ENCODE measurements at regions not wholly inside any gene's neighbourhood (a gene's known extent, or its start where the extent isn't known, plus 50 kb on each side); places are given as distances from the start of the nearest gene placed in this dataset.

DNA sequence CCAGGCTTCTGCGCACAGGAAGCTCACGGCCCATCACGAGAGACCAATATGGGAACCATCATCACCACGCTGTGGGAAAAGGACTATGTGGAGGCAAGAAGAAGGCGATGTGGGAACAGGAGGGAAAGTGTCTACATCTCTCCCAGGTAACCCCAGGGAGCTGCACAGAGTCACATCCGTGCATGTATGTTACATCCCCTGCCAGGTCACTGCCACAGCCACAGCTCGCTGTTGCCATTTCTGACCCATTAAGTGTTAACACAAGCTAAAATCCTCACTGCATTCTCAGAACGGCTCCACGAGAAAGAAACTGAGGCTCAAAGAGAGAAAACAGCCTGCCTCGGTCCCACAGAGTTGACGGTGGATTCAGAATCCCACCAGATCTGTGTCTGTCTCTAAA, 319.1 kb downstream of the FOXL1 start:
- H3K4me1 Mint-ChIP-seq (ENCODE audit: low read depth) = peaks cover 6% of the 10 kb centered on the region
- no peak overlapping the region for H3K27ac Mint-ChIP-seq
- H3K9me3 Mint-ChIP-seq = no peaks in the 10 kb centered on the region
- intact Hi-C loops (cut with micrococcal nuclease) = no loop called here
- H3K4me3 Mint-ChIP-seq (ENCODE audit: low read depth) = no peak overlapping the region
- no peaks in the 10 kb centered on the region for H3K27me3 Mint-ChIP-seq (ENCODE audit: low read depth)
- DNase-seq (ENCODE audit: low spot score) = no peak
- H3K36me3 Mint-ChIP-seq (ENCODE audit: low read depth) = no peaks in the 10 kb centered on the region

DNA sequence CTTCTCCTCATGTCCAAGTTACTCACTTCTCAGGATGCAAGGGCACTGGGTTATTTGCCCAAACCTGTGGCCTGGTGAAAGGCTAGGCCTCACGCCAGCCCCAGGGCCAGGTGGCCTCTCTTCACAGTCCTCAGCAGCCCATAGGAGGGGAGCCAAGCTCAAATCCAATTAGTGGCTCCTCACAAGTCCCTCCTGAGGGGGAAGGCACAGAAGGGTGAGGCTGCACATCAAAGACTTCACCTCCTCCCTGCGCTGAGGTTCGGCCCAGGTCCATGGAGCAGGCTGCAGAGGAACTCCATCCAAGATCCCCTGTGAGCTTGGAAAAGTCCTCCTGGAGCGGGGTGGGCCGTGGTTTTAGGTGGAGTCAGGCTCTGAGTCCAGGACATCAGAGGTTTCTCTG, 320.0 kb downstream of the FOXL1 start:
- H3K36me3 Mint-ChIP-seq (ENCODE audit: low read depth) = no peaks in the 10 kb centered on the region

DNA sequence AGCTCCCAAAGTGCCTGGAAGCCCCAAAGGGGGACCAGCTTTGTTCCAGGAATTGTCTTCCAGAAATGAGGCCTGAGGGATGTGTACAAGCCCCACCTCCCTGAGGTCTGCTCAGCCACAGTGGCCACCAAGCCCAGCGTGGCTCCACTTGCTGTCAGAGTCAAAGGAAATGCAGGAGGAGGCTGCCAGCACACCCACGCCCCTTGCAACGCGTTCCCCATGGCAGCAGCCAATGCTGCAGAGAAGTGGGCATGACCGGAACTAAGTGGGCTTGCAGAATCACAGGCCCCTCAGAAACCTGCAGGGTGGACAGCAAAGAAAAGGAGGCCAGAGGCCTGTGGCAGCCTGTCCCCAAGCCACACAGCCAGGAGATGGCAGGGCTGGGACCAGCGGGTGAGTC, 320.8 kb downstream of the FOXL1 start:
- Mint-ChIP-seq H3K27me3 (ENCODE audit: low read depth) (peaks cover 2% of the 10 kb centered on the region), H3K36me3 (ENCODE audit: low read depth) (no peaks in the 10 kb centered on the region)

More for the DNA sequence above, 320.0 kb downstream of the FOXL1 start:
- DNase-seq (ENCODE audit: low spot score) = no peak
- Mint-ChIP-seq H3K27ac (no peak overlapping the region), H3K4me3 (ENCODE audit: low read depth) (no peak overlapping the region), H3K27me3 (ENCODE audit: low read depth) (no peaks in the 10 kb centered on the region), H3K4me1 (ENCODE audit: low read depth) (peaks cover 6% of the 10 kb centered on the region), H3K9me3 (no peaks in the 10 kb centered on the region)
- intact Hi-C loops (cut with micrococcal nuclease) = no loop called here

DNA sequence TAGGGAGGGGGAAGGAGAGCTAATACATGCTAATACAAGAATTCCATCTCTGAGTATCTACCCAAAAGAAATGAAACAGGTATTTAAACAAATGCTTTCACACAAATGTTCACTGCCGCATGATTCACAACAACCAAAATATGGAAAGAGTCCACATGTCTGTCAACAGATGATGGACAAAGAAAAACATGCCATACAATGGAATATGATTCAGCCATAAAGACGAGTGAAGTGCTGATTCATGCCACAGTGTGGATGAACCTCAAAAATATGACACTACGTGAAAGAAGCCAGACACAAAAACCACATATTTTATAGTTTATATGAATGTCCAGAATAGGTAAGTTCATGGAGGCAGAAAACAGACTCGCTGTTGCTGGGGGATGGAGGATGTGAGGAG, 321.4 kb downstream of the FOXL1 start:
- peaks cover 6% of the 10 kb centered on the region for H3K4me1 Mint-ChIP-seq (ENCODE audit: low read depth)
- intact Hi-C loops (cut with micrococcal nuclease) = no loop called here
- H3K9me3 Mint-ChIP-seq = no peaks in the 10 kb centered on the region
- H3K27ac Mint-ChIP-seq = peak overlapping the region; percentile 0
- no peak for DNase-seq (ENCODE audit: low spot score)
- H3K27me3 Mint-ChIP-seq (ENCODE audit: low read depth) = peaks cover 2% of the 10 kb centered on the region
- no peaks in the 10 kb centered on the region for H3K36me3 Mint-ChIP-seq (ENCODE audit: low read depth)
- H3K4me3 Mint-ChIP-seq (ENCODE audit: low read depth) = no peak overlapping the region

More for the DNA sequence above, 320.8 kb downstream of the FOXL1 start:
- Mint-ChIP-seq H3K4me3 (ENCODE audit: low read depth) (no peak overlapping the region), H3K9me3 (no peaks in the 10 kb centered on the region), H3K4me1 (ENCODE audit: low read depth) (peaks cover 6% of the 10 kb centered on the region), H3K27ac (no peak overlapping the region)
- DNase-seq (ENCODE audit: low spot score) = no peak
- intact Hi-C loops (cut with micrococcal nuclease) = no loop called here

GRCh38 chr16:86901483-86901882, 323.1 kb downstream of the FOXL1 start:
- Mint-ChIP-seq H3K27me3 (ENCODE audit: low read depth) (peaks cover 2% of the 10 kb centered on the region), H3K36me3 (ENCODE audit: low read depth) (no peaks in the 10 kb centered on the region), H3K9me3 (no peaks in the 10 kb centered on the region), H3K4me3 (ENCODE audit: low read depth) (no peak overlapping the region), H3K4me1 (ENCODE audit: low read depth) (peaks cover 8% of the 10 kb centered on the region), H3K27ac (peak overlapping the region; percentile 11)
- intact Hi-C loops (cut with micrococcal nuclease) = no loop called here
- DNase-seq (ENCODE audit: low spot score) = no peak

DNA sequence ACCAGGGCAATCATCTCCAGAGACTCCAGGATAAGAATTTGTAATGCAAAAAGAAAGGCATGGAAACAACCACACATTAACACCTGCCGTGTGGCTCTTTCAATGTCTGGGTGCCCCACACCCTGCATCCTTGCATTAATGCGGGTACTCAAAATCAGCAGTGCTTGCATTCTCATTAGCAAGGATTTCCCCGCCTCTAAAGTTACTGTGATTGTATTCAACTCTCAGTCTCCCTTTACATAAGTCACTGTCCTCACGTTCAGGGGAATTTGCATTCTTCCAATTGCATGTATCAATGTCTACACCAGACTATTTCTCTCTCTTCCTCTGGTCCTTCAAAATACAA, 324.3 kb downstream of the FOXL1 start:
- Mint-ChIP-seq H3K27ac (no peak overlapping the region), H3K4me3 (ENCODE audit: low read depth) (no peak overlapping the region), H3K27me3 (ENCODE audit: low read depth) (peaks cover 2% of the 10 kb centered on the region), H3K36me3 (ENCODE audit: low read depth) (no peaks in the 10 kb centered on the region), H3K4me1 (ENCODE audit: low read depth) (peaks cover 8% of the 10 kb centered on the region), H3K9me3 (no peaks in the 10 kb centered on the region)
- no peak for DNase-seq (ENCODE audit: low spot score)
- intact Hi-C loops (cut with micrococcal nuclease) = no loop called here

- H3K4me3 Mint-ChIP-seq (ENCODE audit: low read depth) = no peak overlapping the region
- no peaks in the 10 kb centered on the region for H3K9me3 Mint-ChIP-seq
- no peak for DNase-seq (ENCODE audit: low spot score)
- intact Hi-C loops (cut with micrococcal nuclease) = no loop called here
- H3K36me3 Mint-ChIP-seq (ENCODE audit: low read depth) = no peaks in the 10 kb centered on the region
- peaks cover 8% of the 10 kb centered on the region for H3K4me1 Mint-ChIP-seq (ENCODE audit: low read depth)
- no peak overlapping the region for H3K27ac Mint-ChIP-seq
- peaks cover 2% of the 10 kb centered on the region for H3K27me3 Mint-ChIP-seq (ENCODE audit: low read depth)
Measured at GRCh38 chr16:86903068-86903467, 324.7 kb downstream of the FOXL1 start.

DNA sequence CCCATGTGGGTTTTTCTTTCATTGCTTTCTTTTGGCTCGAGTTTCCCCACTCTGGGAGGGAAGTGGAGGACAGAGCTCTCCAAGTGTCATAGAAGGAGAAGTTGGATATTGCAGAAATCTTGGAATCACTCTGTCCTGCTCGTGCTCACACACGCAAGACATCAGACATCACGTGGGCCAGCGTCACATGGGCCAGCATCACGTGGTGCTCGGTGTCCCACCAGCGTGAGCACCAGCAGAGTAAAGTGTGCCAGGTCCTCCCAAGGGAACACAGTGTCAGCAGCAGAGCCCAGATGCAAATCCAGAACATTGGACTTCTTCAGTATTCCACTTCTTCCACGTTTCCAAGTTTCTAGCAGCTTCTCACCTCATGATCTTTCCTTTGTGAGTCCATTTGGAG, 327.0 kb downstream of the FOXL1 start:
- Mint-ChIP-seq H3K4me3 (ENCODE audit: low read depth) (no peak overlapping the region), H3K27ac (no peak overlapping the region), H3K27me3 (ENCODE audit: low read depth) (peaks cover 2% of the 10 kb centered on the region), H3K36me3 (ENCODE audit: low read depth) (no peaks in the 10 kb centered on the region), H3K9me3 (no peaks in the 10 kb centered on the region), H3K4me1 (ENCODE audit: low read depth) (peaks cover 5% of the 10 kb centered on the region)
- intact Hi-C loops (cut with micrococcal nuclease) = no loop called here
- DNase-seq (ENCODE audit: low spot score) = no peak

DNA sequence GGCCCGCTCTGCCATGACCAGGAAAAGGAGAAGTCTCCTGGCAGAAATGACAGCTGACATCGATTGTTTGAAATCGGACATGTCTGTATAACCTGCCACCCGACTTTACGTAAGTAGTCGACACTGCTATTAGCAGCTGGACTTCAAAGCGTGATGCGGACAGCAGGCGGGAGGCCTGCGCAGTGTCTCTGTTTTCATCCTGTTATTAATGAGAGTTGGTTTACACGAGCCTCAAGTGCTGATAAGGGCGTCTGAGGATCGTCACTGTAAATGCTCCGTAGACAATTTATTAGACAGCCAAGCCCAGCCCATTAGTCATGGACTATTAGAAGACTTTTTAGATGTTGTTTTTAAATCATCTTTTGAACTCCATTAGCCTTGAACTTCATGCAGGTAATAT, 328.3 kb downstream of the FOXL1 start:
- peaks cover 5% of the 10 kb centered on the region for H3K4me1 Mint-ChIP-seq (ENCODE audit: low read depth)
- H3K36me3 Mint-ChIP-seq (ENCODE audit: low read depth) = no peaks in the 10 kb centered on the region
- H3K27ac Mint-ChIP-seq = no peak overlapping the region
- no peak overlapping the region for H3K4me3 Mint-ChIP-seq (ENCODE audit: low read depth)
- intact Hi-C loops (cut with micrococcal nuclease) = no loop called here
- peaks cover 2% of the 10 kb centered on the region for H3K27me3 Mint-ChIP-seq (ENCODE audit: low read depth)
- H3K9me3 Mint-ChIP-seq = no peaks in the 10 kb centered on the region
- no peak for DNase-seq (ENCODE audit: low spot score)

DNA sequence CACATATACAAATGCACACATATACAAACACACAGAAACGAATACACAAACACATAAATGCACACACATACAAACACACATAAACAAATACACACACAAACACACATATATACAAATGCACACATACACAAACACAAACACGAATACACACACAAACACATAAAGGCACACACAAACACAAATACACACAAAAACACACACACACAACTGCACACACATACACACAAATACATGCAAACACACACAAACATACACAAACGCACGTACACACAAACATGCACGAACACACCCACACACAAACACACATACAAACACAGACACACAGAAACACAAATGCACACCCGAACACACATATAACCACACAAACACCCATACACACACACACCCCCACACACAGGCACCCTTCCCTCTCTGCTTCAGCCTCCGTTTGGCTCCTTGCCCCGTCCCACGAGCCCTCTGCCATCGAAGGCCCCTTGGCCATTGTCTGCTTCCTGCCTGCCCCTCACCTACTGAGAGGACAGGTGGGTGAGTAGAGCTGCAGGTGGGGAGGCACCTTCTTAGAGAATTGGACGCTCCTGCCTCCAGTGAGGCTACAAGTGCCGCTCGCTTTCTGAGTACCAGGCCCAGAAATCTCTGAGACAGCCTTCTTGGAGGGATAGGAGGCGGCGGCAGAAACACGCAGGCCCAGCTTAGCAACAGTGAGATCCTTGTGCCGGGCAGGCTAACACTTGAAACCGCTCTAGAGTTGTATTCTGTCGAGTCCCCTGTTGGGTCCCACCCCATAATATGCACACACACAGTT, 331.2 kb downstream of the FOXL1 start:
- no peak for DNase-seq (ENCODE audit: low spot score)
- Mint-ChIP-seq H3K27ac (no peak overlapping the region), H3K27me3 (ENCODE audit: low read depth) (no peaks in the 10 kb centered on the region)

GRCh38 chr16:86910161-86910769, 331.9 kb downstream of the FOXL1 start:
- Mint-ChIP-seq H3K4me3 (ENCODE audit: low read depth) (no peak overlapping the region), H3K4me1 (ENCODE audit: low read depth) (peaks cover 5% of the 10 kb centered on the region), H3K36me3 (ENCODE audit: low read depth) (no peaks in the 10 kb centered on the region), H3K27ac (no peak overlapping the region), H3K27me3 (ENCODE audit: low read depth) (no peaks in the 10 kb centered on the region), H3K9me3 (no peaks in the 10 kb centered on the region)
- intact Hi-C loops (cut with micrococcal nuclease) = no loop called here
- DNase-seq (ENCODE audit: low spot score) = no peak

More for the DNA sequence above, 331.2 kb downstream of the FOXL1 start:
- no peaks in the 10 kb centered on the region for H3K36me3 Mint-ChIP-seq (ENCODE audit: low read depth)
- no peaks in the 10 kb centered on the region for H3K9me3 Mint-ChIP-seq
- intact Hi-C loops (cut with micrococcal nuclease) = no loop called here
- no peak overlapping the region for H3K4me3 Mint-ChIP-seq (ENCODE audit: low read depth)
- peaks cover 5% of the 10 kb centered on the region for H3K4me1 Mint-ChIP-seq (ENCODE audit: low read depth)

- Mint-ChIP-seq H3K27me3 (ENCODE audit: low read depth) (no peaks in the 10 kb centered on the region), H3K4me3 (ENCODE audit: low read depth) (no peak overlapping the region), H3K9me3 (no peaks in the 10 kb centered on the region), H3K27ac (no peak overlapping the region), H3K4me1 (ENCODE audit: low read depth) (peaks cover 3% of the 10 kb centered on the region), H3K36me3 (ENCODE audit: low read depth) (no peaks in the 10 kb centered on the region)
- DNase-seq (ENCODE audit: low spot score) = no peak
- intact Hi-C loops (cut with micrococcal nuclease) = no loop called here
Measured at GRCh38 chr16:86911437-86911958, 333.1 kb downstream of the FOXL1 start.

GRCh38 chr16:86913886-86914285, 335.5 kb downstream of the FOXL1 start:
- Mint-ChIP-seq H3K4me3 (ENCODE audit: low read depth) (no peak overlapping the region), H3K36me3 (ENCODE audit: low read depth) (no peaks in the 10 kb centered on the region), H3K27ac (no peak overlapping the region), H3K9me3 (no peaks in the 10 kb centered on the region), H3K27me3 (ENCODE audit: low read depth) (no peaks in the 10 kb centered on the region), H3K4me1 (ENCODE audit: low read depth) (peaks cover 3% of the 10 kb centered on the region)
- DNase-seq (ENCODE audit: low spot score) = no peak
- intact Hi-C loops (cut with micrococcal nuclease) = no loop called here

Data from activated T-helper 2 cell treated with anti-CD3 and anti-CD28 coated beads, Interferon-gamma antibody, Interleukin-2, Interleukin-4, amounts not matched to agents 10 μg/mL and 5 μg/mL and 100 μg/mL, durations not matched to agents 14 hours and 24 hours and 36 hours (primary cell).